ENCODE measurements at regions not wholly inside any gene's neighbourhood (a gene's known extent, or its start where the extent isn't known, plus 50 kb on each side); places are given as distances from the start of the nearest gene placed in this dataset.

- DNase-seq (ENCODE audit: low spot score) (no peak), ATAC-seq (no peak)
- Mint-ChIP-seq H3K4me1 (no peaks in the 10 kb centered on the region; the same call in 1 of the 2 replicates), H3K27me3 (ENCODE audit: low read depth) (no peaks in the 10 kb centered on the region), H3K4me3 (no peak overlapping the region), H3K9me3 (no peaks in the 10 kb centered on the region), H3K36me3 (no peaks in the 10 kb centered on the region), H3K27ac (no peak overlapping the region)
- ChIA-PET POLR2A (no interaction called here), CTCF (interaction anchor here (1.2 kb wide), 1 partner anchor 586 kb away, joined by 3 read pairs; no protein-coding TSS in a partner anchor)
- TF ChIP-seq CREB1 (CRISPR knock-in tag; IDR thresholded peaks at IDR 0.05) (no peak), KAT7 (CRISPR knock-in tag; IDR thresholded peaks at IDR 0.05; ENCODE audit: borderline replicate concordance) (no peak), ZNF671 (CRISPR knock-in tag; IDR thresholded peaks at IDR 0.05) (no peak), GRHL2 (CRISPR knock-in tag; IDR thresholded peaks at IDR 0.05; ENCODE audit: insufficient replicate concordance, severe bottlenecking) (no peak), ZNF396 (CRISPR knock-in tag; IDR thresholded peaks at IDR 0.05; ENCODE audit: borderline replicate concordance) (no peak), ATF6 (CRISPR knock-in tag; IDR thresholded peaks at IDR 0.05) (no peak)
- TF ChIP-seq, protein P1, sequence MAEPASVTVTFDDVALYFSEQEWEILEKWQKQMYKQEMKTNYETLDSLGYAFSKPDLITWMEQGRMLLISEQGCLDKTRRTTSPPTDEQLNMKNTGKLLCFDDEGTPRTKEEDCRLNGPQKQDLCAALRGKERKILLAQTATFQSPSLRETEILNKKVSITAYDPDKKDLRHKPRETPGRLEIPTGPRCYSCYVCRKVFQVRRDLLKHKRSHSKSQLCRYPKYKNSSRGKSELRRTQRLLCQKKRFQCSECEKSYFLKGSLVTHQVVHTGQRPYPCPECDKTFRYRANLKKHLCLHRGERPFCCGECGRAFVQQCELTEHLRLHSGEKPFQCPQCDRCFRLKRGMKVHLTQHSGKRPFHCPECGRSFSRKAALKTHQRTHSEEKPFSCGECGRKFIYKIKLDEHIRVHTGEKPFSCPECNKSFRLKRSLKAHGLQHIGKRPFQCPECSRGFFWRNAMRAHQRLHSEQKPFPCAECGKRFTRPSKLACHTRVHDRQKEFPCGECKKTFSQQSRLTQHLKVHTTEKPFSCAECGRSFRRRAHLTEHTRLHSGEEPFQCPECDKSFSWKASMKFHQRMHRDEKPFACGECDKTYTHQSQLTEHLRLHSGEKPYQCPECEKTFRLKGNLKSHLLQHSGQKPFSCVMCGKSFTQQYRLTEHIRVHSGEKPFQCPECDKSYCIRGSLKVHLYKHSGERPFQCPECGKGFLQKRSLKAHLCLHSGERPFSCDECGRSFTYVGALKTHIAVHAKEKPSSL (CRISPR knock-in tag; conservative IDR thresholded peaks at IDR 0.05): no peak
Observed at GRCh38 chr14:37816135-37816534, 220.7 kb downstream of the TTC6 start.

DNA sequence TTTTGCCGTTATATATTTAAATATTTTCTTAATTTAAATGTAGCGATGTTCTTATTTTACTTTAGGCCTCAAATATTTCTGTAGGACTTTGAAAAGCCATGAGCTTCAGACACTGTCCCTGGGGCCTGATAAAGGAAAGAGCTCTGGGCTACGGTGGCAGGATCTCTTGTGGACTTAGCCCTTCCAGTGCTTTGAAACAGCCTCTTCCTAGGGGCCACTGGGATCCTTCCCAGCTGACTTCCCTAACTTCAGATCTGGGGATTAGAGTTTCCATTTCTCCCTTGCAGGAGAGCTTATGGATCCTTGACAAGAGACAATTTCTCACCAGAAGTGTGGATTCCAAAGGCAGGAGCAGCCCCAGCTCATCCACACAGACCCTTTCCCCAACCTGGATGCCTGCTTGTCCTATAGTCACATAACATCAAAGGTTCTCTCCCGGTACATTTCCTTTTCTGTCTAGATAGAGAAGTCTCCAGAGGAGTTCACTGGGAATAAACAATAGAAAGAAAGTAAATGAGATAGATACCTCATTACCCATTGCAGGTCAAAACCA is 221.4 kb downstream of the TTC6 start:
- no peak overlapping the region for H3K27ac Mint-ChIP-seq
- H3K9me3 Mint-ChIP-seq: no peaks in the 10 kb centered on the region
- H3K4me3 Mint-ChIP-seq: no peak overlapping the region
- no peaks in the 10 kb centered on the region for H3K27me3 Mint-ChIP-seq (ENCODE audit: low read depth)
- ChIA-PET POLR2A (interaction anchor here (0.7 kb wide), 1 partner anchor 1456 kb away, joined by 3 read pairs; no protein-coding TSS in a partner anchor), CTCF (interaction anchor here (1.2 kb wide), 1 partner anchor 586 kb away, joined by 3 read pairs; no protein-coding TSS in a partner anchor)
- ATAC-seq: no peak
- DNase-seq (ENCODE audit: low spot score): no peak
- no peaks in the 10 kb centered on the region; the same call in 1 of the 2 replicates for H3K4me1 Mint-ChIP-seq
- H3K36me3 Mint-ChIP-seq: no peaks in the 10 kb centered on the region
- TF ChIP-seq ELF4 (CRISPR knock-in tag; IDR thresholded peaks at IDR 0.05; ENCODE audit: low read depth) (no peak), OVOL2 (CRISPR knock-in tag; IDR thresholded peaks at IDR 0.05; ENCODE audit: borderline replicate concordance) (no peak)
- TF ChIP-seq, protein P2, sequence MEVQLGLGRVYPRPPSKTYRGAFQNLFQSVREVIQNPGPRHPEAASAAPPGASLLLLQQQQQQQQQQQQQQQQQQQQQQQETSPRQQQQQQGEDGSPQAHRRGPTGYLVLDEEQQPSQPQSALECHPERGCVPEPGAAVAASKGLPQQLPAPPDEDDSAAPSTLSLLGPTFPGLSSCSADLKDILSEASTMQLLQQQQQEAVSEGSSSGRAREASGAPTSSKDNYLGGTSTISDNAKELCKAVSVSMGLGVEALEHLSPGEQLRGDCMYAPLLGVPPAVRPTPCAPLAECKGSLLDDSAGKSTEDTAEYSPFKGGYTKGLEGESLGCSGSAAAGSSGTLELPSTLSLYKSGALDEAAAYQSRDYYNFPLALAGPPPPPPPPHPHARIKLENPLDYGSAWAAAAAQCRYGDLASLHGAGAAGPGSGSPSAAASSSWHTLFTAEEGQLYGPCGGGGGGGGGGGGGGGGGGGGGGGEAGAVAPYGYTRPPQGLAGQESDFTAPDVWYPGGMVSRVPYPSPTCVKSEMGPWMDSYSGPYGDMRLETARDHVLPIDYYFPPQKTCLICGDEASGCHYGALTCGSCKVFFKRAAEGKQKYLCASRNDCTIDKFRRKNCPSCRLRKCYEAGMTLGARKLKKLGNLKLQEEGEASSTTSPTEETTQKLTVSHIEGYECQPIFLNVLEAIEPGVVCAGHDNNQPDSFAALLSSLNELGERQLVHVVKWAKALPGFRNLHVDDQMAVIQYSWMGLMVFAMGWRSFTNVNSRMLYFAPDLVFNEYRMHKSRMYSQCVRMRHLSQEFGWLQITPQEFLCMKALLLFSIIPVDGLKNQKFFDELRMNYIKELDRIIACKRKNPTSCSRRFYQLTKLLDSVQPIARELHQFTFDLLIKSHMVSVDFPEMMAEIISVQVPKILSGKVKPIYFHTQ (CRISPR knock-in tag; IDR thresholded peaks at IDR 0.05): no peak

DNA sequence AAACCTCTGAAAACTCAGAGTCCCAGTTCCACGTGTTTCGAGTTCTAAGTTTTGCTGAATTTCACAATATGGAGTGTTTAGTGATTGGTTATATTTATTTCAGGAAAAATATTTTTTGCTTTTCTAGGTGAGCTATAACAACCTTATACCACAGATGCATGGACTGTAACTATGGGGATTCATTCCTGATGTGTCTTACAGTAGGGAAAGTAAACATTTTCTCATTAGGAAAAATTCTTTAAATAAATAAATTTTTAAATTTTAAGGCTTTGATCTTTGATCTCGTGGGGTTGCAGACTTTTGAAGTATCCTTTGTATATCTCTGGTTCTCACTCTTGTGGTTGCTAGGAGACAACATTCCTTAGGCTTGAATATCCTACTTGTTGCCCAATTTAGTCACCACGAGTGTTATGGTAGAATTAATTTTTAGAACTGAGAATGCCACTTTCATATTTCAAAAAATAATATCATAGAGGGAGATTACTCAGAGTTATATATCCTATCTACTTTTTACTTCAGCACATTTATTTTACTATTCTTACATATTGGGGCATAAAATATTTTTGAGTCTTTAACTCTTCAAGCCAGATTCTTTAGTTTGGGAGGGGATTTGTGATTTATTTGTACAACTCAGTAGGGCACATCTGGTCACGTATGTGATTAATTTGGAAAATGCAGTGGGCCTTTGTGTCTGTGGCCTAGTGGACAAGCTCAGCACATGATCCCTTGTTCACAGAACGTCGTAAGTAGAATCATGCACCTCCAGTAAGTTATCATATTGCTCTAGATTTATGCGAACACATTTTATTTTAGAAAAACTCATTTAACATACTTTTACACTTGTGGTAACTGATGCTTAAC is 224.0 kb downstream of the TTC6 start:
- Mint-ChIP-seq H3K27me3 (ENCODE audit: low read depth) (no peaks in the 10 kb centered on the region), H3K4me1 (no peaks in the 10 kb centered on the region; the same call in 1 of the 2 replicates), H3K4me3 (no peak overlapping the region), H3K36me3 (no peaks in the 10 kb centered on the region), H3K27ac (no peak overlapping the region), H3K9me3 (no peaks in the 10 kb centered on the region)
- ChIA-PET POLR2A (no interaction called here), CTCF (no interaction called here)
- DNase-seq (ENCODE audit: low spot score) (no peak), ATAC-seq (no peak)
- TF ChIP-seq ATF6 (CRISPR knock-in tag; IDR thresholded peaks at IDR 0.05) (no peak), GRHL2 (CRISPR knock-in tag; IDR thresholded peaks at IDR 0.05; ENCODE audit: insufficient replicate concordance, severe bottlenecking) (no peak), FOXJ3 (CRISPR knock-in tag; IDR thresholded peaks at IDR 0.05; ENCODE audit: borderline replicate concordance) (no peak), KAT7 (CRISPR knock-in tag; IDR thresholded peaks at IDR 0.05; ENCODE audit: borderline replicate concordance) (no peak), HMGXB4 (CRISPR knock-in tag; IDR thresholded peaks at IDR 0.05) (no peak), ELF4 (CRISPR knock-in tag; IDR thresholded peaks at IDR 0.05; ENCODE audit: low read depth) (no peak), NFYB (CRISPR knock-in tag; conservative IDR thresholded peaks at IDR 0.05; ENCODE audit: low read depth) (no peak)
- TF ChIP-seq, protein P3, sequence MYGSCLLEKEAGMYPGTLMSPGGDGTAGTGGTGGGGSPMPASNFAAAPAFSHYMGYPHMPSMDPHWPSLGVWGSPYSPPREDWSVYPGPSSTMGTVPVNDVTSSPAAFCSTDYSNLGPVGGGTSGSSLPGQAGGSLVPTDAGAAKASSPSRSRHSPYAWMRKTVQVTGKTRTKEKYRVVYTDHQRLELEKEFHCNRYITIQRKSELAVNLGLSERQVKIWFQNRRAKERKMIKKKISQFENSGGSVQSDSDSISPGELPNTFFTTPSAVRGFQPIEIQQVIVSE (CRISPR knock-in tag; IDR thresholded peaks at IDR 0.05; ENCODE audit: borderline replicate concordance): no peak
- TF ChIP-seq, protein P4, sequence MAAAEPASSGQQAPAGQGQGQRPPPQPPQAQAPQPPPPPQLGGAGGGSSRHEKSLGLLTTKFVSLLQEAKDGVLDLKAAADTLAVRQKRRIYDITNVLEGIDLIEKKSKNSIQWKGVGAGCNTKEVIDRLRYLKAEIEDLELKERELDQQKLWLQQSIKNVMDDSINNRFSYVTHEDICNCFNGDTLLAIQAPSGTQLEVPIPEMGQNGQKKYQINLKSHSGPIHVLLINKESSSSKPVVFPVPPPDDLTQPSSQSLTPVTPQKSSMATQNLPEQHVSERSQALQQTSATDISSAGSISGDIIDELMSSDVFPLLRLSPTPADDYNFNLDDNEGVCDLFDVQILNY (CRISPR knock-in tag; IDR thresholded peaks at IDR 0.05): no peak

All from WTC11 (cell line).